ENCODE measurements at regions not wholly inside any gene's neighbourhood (a gene's known extent, or its start where the extent isn't known, plus 50 kb on each side); places are given as distances from the start of the nearest gene placed in this dataset.

DNA sequence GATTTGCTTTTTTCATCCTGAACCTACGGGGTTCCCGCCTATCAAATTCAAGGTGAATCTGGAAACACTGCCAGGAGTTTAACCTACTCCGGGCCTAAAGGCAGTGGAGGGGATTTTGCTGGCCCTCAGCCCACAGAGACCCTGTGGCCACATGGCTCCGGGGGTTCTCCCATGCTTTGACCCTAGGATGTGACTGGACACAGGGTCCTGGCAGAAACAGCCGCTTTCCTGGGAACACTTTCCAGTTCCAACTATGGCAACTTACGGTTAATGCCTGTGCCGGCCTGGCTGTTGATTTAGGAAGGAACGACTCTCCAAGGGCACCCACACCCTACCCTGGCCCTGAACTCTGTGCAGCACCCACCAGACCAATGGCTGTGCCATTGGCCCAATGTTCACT, 141.7 kb upstream of the RPS6KA2 start:
- Histone ChIP-seq H2AFZ (ENCODE audit: insufficient read depth, low read depth, low read length, poor library complexity, severe bottlenecking) (no peak overlapping the region), H3K79me2 (ENCODE audit: insufficient read depth, low read length) (no peaks in the 10 kb centered on the region), H3K9me3 (replicated peaks in 1 of 2; ENCODE audit: control insufficient read depth in 1 of 2, insufficient read depth in 1 of 2, low read length in 2 of 2) (no peaks in the 10 kb centered on the region), H3K4me3 (replicated peaks in 1 of 3; ENCODE audit: low read depth in 2 of 3, low read length in 3 of 3) (no peak overlapping the region), H3K4me2 (replicated peaks; ENCODE audit: extremely low read depth, low read length, poor library complexity, severe bottlenecking) (no peak overlapping the region), H3K4me1 (ENCODE audit: control insufficient read depth in 1 of 2, insufficient read depth in 2 of 2, low read length in 2 of 2) (peaks cover 0 to 3% of the 10 kb centered on the region in 2 donors), H4K20me1 (ENCODE audit: insufficient read depth, low read length) (no peaks in the 10 kb centered on the region), H3K36me3 (replicated peaks in 1 of 2; ENCODE audit: control insufficient read depth in 1 of 2, insufficient read depth in 2 of 2, low read length in 2 of 2) (no peaks in the 10 kb centered on the region), H3K27me3 (ENCODE audit: control insufficient read depth in 2 of 2, insufficient read depth in 2 of 2, low read length in 2 of 2) (no peaks in the 10 kb centered on the region), H3K9ac (ENCODE audit: insufficient read depth, low read length, poor library complexity, severe bottlenecking) (no peak overlapping the region), H3K27ac (ENCODE audit: low read depth in 1 of 2, low read length in 2 of 2) (no peak overlapping the region)
- H3K27me3 Mint-ChIP-seq (ENCODE audit: low read depth in 3 of 3): peaks cover 2 to 5% (median 2%) of the 10 kb centered on the region in 3 donors
- H3K36me3 Mint-ChIP-seq: no peaks in the 10 kb centered on the region
- H3K4me3 Mint-ChIP-seq: no peak overlapping the region
- H3K9me3 Mint-ChIP-seq: peaks cover 0 to 5% (median 1%) of the 10 kb centered on the region in 7 donors
- no peak for DNase-seq
- peaks cover 8% of the 10 kb centered on the region for H3K4me1 Mint-ChIP-seq
- intact Hi-C loops (cut with micrococcal nuclease): no loop called here
- WGBS (ENCODE audit: insufficient coverage): 95% methylated on average over 8 of the region's 8 CpGs
- no peak overlapping the region for H3K27ac Mint-ChIP-seq
- TF ChIP-seq CTCF (IDR thresholded peaks at IDR 0.05): no peak

- peaks cover 8% of the 10 kb centered on the region for H3K4me1 Mint-ChIP-seq
- Histone ChIP-seq H3K27me3 (ENCODE audit: control insufficient read depth in 2 of 2, insufficient read depth in 2 of 2, low read length in 2 of 2) (no peaks in the 10 kb centered on the region), H3K27ac (ENCODE audit: low read depth in 1 of 2, low read length in 2 of 2) (no peak overlapping the region), H3K4me1 (ENCODE audit: control insufficient read depth in 1 of 2, insufficient read depth in 2 of 2, low read length in 2 of 2) (peaks cover 0 to 3% of the 10 kb centered on the region in 2 donors), H3K36me3 (replicated peaks in 1 of 2; ENCODE audit: control insufficient read depth in 1 of 2, insufficient read depth in 2 of 2, low read length in 2 of 2) (no peaks in the 10 kb centered on the region), H3K4me3 (replicated peaks in 1 of 3; ENCODE audit: low read depth in 2 of 3, low read length in 3 of 3) (no peak overlapping the region), H4K20me1 (ENCODE audit: insufficient read depth, low read length) (no peaks in the 10 kb centered on the region), H2AFZ (ENCODE audit: insufficient read depth, low read depth, low read length, poor library complexity, severe bottlenecking) (no peak overlapping the region), H3K4me2 (replicated peaks; ENCODE audit: extremely low read depth, low read length, poor library complexity, severe bottlenecking) (no peak overlapping the region), H3K79me2 (ENCODE audit: insufficient read depth, low read length) (no peaks in the 10 kb centered on the region), H3K9ac (ENCODE audit: insufficient read depth, low read length, poor library complexity, severe bottlenecking) (no peak overlapping the region), H3K9me3 (replicated peaks in 1 of 2; ENCODE audit: control insufficient read depth in 1 of 2, insufficient read depth in 1 of 2, low read length in 2 of 2) (no peaks in the 10 kb centered on the region)
- H3K9me3 Mint-ChIP-seq: peaks cover 0 to 6% (median 1%) of the 10 kb centered on the region in 7 donors
- no peaks in the 10 kb centered on the region for H3K36me3 Mint-ChIP-seq
- intact Hi-C loops (cut with micrococcal nuclease): no loop called here
- WGBS (ENCODE audit: insufficient coverage): 96% methylated on average over 12 of the region's 16 CpGs
- no peak for DNase-seq
- TF ChIP-seq CTCF (IDR thresholded peaks at IDR 0.05): no peak
- peaks cover 0 to 5% (median 2%) of the 10 kb centered on the region in 3 donors for H3K27me3 Mint-ChIP-seq (ENCODE audit: low read depth in 3 of 3)
- H3K27ac Mint-ChIP-seq: no peak overlapping the region
- H3K4me3 Mint-ChIP-seq: no peak overlapping the region
These were observed 140.2 kb upstream of the RPS6KA2 start for GRCh38 chr6:166767230-166767629.
